ENCODE measurements at regions not wholly inside any gene's neighbourhood (a gene's known extent, or its start where the extent isn't known, plus 50 kb on each side); places are given as distances from the start of the nearest gene placed in this dataset.

GRCh38 chr7:136049818-136050461 is 72.8 kb upstream of the MTPN start:
- TF ChIP-seq CTCF (IDR thresholded peaks at IDR 0.05) (no peak), POLR2AphosphoS5 (IDR thresholded peaks at IDR 0.05) (no peak), POLR2A (IDR thresholded peaks at IDR 0.05) (no peak)

Measured in upper lobe of left lung (tissue), 4 donors.